GM18868 (cell line): ENCODE measurements at regions not wholly inside any gene's neighbourhood (a gene's known extent, or its start where the extent isn't known, plus 50 kb on each side); places are given as distances from the start of the nearest gene placed in this dataset.

ENCODE experiments used
- ATAC-seq: cut with Tn5 transposase; IDR thresholded peaks from one replicate; pipeline ENCODE4 v1.9.1; 2021; ENCODE audit warnings: mild to moderate bottlenecking, moderate library complexity; ENCODE audit not compliant: unreplicated experiment

DNA sequence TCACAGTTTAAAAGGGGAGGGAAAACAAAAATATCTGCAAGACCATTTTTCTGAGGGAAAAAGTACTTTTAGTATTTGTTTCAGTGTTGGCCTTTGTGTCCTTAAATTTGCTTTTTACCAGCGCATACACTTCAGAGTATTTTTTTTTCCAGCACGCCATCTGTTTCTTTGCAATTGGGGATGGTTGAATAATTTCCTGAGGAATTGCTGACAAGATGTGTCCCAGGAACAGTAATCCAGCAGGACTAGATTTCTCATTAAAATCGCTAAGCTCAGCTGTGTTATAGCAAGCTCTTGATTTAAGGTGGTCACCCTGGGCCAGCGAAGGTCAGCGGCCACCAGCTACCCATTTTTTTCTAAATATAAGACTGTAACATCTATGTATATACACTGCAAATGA, 156.9 kb upstream of the RHOBTB1 start:
- no peak for ATAC-seq

DNA sequence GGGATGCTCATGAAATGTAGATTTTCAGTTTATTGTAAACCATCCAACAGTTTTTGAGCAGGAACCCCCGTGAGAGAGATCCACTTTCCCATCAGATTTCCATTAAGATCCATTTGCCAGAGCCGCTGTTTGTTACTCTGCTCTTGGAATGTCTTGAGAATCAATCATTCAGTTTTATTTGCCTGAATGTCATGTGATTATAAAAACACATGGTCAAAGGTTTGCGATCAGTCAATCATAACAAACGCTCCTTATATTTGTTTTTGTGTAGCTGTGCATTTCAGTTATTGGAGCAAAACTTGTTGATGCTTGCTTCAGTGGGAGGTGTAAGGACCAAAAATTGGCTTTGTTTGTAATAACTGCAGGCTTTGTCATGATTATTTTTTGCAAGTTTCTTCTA, 155.8 kb upstream of the RHOBTB1 start:
- ATAC-seq = no peak

DNA sequence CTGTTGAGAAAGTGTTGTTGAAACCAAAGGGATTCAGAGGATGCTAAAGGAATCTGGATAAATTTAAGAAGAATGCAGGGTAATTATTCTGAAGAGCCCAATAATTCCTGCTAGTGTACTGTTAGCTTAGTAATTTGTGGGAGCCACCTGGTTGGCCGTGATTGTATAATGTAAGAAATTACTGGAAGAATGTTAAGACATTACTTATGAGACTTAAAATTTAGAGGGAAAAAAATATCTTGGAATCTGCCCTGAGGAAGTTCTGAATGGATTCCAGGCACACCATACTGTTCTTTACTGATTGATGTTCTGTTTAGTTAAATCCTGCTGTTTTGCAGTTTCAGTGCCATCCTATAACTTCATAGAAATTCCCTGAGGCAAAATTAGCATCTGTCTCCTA, 155.0 kb upstream of the RHOBTB1 start:
- no peak for ATAC-seq

DNA sequence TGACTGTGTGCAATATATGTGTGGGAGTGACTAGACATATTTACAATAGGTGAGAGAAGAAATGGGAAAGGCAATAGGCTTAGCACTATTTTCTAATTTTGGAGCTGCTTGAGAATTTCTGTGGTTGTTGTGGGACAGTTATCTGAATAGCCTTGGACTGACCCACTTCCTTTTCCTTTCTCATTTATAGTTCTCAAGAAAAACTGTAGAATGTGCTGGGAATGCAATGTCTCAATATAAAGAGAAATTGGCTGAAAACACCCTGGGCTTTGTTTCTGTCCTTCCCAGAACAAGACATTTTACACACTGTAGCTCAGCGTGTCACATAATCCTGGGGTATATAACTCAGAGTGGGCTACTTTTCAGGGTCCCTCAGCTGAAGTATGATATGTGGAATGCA, 153.0 kb upstream of the RHOBTB1 start:
- no peak for ATAC-seq

DNA sequence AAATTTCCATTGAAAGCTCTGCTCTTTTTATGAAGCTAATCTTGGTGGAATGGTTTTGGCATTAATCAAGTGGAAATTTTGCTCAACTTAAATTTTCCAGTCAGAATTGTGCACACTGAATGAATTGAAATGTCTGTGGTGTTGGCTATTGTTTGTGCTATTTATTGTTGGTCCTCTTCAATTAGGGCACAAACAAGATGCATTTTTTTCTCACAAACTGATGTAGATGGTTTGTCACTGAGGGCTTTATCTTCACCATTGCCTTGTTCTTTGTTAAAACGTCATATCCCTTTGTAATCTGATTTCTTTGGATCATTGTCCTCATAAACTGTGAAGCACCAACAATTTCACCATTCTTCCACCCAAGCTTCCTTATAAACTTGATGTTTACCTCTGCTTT, 152.1 kb upstream of the RHOBTB1 start:
- ATAC-seq = no peak

DNA sequence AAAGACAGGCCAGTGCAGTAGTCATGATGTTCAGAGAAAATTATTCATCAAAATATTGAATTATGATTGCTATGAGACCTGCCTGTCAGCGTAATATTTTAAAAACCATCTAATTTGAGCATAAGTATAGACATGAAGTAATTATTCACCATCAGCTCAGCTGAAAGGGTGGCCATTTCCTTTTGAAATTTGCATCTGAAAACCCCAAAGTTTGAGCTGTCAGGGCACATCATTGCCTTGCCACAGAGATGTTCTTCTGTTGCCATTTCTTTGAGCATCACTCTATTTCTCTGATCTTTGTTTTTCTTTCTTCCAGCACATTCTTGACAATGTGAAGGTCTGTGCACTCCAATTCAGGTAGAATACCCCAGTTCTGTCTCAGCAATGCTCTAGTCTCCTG, 147.5 kb upstream of the RHOBTB1 start:
- no peak for ATAC-seq

DNA sequence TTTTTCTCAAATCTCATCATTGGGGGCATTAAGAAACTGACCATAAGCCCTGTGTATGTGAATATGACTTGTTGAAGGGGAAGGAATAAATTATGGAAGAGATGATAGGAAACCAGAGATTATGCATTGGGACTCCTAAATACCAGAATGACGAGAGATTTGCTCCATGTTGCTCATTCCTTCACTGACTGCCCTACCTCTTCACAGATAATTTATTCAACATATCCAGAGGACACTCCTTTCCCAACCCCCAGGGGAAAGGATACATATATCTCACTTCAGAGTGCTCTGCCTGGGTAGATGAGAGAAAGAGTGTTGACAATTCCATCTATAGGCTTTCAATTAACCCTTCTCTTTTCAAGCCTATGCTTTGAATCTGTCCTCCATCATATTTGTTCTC, 145.3 kb upstream of the RHOBTB1 start:
- no peak for ATAC-seq

DNA sequence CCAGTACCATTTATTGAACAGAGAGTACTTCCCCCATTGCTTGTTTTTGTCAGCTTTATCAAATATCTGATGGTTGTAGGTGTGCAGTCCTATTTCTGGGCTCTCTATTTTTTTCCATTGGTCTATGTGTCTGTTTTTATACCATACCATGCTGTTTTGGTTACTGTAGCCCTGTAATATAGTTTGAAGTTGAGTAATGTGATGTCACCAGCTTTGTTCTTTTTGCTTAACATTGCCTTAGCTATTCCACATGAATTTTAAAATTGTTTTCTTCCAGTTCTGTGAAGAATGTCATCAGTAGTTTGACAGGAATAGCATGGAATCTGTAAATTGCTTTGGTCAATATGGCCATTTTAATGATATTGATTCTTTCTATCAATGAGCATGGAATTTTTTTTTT, 140.5 kb upstream of the RHOBTB1 start:
- no peak for ATAC-seq

DNA sequence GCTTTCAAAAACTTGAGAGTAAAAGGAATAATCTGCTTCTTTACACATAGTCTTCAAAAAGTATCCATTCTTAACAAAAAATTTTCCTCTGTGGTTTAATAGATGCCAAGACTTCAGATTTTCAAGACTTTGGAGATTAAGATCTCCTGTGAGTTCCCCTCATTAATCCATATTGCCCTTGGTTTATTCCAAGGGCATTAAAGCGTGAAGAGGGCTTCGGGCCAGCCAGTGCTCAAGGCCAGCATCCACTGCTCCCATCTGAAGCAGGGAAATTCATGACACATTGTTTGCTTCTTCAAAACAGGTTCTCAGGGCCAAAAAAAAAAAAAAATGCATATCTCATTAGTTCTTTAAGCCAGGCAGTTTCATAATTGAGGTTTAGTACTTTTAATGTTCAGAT, 137.3 kb upstream of the RHOBTB1 start:
- ATAC-seq = no peak

DNA sequence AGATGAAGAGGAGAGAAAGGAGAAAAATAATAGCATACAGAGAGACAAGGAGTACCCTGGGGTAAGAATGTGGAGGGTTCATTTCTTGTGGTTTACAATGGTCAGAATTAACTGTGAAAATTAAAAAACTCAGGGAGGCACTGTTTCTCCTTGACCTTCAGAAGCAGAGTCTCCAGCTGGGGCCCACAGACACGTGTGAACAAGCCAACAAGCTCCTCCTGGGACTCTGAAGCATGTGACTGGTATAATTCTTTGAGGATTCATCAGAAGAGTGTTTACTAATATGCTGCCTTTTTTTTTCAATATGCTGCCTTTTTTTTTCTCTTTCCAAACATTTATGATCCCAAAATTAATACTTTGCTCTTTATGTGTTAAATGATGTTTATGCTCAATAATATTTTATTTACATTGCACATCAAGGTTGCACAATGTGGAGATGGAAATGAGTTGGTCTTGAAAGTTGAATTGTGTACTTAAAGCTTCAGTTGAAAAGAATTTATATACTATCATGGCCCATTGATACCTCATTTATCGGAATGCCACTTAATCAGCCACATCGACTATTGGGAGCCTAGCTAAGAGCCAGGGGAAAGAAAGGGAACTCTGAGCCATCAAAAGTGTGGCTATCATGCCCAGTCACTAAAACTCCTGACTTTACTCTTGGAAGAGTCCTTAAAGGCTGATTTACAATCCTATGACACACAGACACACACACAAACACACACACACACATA, 134.7 kb upstream of the RHOBTB1 start:
- no peak for ATAC-seq

DNA sequence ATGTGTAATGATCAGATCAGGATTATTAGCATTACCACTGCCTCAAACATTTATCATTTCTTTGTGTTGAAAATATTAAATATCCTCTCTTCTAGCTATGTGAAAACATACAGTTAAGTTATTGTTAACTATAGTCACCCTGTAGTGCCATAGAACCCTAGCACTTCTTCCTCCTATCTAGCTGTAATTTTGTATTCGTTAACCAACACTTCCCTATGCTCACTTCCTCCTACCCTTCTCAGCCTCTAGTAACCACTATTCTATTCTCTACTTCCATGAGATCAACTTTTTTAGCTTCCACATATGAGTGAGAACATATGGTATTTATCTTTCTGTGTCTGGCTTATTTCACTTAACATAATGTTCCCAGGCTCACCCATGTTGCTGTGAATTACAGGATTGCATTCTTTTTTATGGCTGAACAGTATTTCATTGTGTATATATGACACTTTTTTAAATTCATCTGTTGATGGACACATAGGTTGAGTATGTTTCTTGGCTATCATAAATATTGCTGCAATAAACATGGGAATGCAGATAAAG, 132.7 kb upstream of the RHOBTB1 start:
- no peak for ATAC-seq

DNA sequence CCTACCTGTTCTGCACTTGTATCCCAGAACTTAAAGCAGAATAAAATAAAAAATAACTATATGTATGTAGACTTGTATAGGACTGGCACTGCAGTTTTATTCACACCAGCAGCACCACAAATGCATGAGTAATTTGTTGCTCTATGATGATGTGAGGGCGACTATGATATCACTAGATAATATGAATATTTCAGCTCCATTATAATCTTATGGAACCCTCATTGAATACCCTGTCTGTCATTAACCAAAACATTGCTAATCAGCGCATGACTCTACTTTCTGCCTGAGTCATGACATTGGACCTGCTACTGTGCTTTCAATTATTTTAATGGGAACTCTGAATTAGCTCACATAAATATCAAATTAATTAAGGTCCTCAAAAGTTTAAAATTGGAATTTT, 129.4 kb upstream of the RHOBTB1 start:
- no peak for ATAC-seq

DNA sequence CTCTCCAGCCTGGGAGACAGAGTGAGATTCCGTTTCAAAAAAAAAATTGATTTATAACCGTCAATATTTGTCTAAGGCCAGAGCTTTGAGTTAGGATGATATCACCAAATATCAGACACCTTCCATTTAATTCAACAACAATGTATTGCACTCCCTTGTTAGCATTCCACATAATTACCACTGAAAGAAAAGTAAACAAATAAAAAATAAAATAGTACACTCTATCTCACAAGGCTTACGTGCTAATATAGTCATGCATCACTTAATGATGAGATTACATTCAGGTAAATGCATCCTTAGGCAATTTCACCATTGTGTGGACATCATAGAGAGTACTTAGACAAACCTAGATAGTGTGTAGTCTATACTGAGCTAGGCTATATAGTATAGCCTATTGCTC, 127.6 kb upstream of the RHOBTB1 start:
- no peak for ATAC-seq

DNA sequence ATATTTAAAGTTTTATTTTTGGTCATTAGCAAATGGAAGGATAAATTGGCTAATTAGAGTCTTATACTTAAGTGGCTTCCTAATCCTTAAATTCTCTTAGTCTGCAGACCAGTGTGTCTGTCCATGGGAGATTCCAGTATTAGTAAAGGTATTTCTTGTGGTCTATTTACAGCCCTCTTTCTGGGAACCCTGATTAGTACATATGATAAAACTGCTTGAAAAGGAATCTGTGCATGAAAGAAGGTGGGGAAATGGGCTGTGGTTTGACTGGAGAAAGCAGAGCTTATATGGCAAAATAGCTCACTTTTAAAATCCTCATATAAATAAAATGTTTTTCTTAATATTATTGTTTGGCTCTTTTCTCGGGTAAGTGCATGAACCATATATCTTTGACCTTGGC, 124.5 kb upstream of the RHOBTB1 start:
- ATAC-seq = no peak

DNA sequence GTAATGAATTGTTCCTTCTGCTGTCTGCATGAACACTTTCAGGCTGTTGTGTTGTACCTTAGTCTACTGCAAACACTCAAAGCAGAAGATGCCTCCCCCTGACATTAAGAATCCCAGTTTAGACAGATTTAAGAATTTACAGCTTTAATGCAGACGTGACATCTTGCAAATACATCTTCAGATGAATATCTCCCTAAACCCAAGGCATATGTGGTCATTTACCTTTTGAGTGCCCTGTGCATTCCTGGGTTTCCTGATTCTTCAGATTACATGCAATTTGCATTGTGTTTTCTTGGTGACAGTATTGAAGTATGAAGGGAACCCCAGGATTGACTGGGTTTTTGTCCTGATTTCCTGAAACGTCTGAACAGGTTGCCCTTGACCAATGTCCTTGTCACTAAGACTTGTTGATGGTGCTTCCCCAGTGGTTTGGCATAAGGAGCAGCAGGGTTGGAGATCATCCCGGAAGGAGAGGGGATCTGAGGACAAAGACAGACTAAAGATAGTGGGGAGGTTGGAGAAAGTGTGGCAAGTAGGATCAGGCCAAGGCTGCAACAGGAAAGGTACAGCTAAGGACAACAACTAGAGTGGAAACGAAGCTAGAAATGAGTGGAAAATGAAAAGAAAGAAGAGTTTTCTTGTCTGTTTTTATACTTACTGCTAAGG, 123.8 kb upstream of the RHOBTB1 start:
- ATAC-seq = no peak

DNA sequence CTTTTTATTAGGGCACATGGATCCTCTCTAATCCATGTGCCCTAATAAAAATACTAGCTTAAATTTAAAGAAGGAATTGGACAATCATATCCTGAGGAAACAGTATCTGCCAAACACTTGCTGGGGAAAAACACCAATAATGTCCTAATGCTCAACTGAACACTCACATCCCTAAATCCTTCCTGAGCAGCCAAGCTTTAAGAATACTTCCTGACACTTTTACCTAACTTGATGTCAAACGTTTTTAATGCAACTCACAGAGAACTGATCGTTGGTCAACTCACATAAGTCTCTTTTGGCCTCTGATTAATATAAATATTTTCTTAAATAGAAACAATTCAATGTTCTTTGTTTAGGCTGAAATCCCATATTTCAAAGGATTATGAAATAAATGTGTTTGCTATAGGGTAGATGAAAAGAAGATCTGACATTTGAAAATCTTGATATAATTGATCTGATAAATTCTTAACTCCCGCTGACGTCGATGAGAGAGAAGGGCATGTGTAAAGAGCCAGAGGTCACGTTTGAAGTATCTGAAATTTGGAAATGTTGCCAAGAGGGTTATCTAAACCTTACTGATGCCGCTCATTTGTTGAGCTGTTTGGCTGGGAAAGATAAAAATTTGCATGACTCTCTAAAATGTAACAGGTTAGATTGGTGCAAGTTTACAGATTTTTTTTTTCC, 122.8 kb upstream of the RHOBTB1 start:
- ATAC-seq = no peak

DNA sequence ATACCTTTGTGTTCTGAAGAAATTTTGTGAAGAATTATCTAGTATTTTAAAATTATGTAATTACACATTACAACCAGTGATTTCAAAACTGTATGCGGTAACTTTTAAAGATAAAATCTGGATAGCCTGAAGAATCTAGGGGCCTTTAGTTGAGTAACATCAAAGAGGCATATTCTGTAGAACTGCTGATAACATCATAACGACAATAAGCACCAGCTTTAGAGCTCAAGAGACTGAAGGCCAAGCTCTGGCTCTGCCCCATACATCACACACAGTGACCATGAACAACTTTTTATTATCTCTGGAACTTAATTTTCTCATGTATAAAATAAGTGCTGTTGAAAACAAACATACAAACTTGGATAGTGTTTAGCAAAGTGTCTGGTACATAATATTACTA, 121.1 kb upstream of the RHOBTB1 start:
- ATAC-seq = no peak

DNA sequence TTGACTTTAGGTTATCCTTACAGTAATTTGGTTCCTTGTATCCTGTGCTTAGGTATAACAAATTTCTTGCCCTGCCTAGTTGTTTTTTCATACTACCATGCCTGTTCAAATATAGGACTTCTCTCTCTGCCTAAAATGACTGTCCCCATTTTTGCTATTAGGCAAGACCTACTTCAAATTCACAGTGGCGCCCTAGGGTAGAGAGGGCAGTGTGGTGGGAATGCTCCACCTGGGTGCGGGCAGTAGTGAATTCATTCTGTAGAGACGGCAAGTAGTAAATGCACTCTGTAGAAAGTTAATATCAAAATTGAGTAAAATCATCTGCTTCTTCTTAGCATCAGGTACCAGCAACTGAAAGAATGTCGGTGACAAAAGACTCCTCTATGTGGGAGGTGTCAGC, 120.4 kb upstream of the RHOBTB1 start:
- ATAC-seq = no peak

DNA sequence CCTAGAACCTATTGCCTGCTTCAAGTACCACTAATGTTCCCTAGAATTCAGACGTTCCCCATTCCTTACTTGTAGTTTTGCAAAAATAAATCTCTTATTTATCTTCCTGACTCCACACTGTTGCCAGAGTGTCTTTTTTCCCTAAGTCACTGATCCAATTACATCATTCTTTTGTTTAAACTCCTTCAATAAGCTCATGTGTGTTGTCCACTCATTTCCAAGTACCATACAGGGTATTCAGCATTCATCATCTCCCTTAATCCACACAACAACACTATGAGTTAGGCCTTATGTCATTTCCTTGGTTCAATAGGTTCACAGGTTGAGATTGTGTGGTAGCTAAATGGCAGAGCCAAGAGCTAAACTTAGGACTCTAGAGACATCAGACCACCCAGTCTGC, 119.9 kb upstream of the RHOBTB1 start:
- no peak for ATAC-seq

DNA sequence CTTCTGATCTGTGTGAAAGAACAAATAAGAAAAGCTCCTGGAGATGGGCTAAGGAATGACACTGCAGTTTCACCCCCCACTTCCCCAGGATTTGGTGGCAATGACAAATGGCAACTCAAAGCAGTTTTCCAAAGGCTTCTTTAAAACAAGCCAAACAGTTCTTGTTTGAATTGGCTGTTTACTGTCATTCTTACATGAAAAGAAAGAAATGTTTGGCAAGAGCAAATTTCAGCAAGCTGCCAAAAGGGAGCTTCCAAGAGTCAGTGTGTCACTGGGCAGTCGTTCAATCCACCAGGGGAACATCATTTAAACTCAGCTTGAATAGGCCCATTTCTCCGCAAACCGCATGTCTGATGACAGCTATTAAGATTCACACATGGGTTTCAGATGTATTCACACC, 119.0 kb upstream of the RHOBTB1 start:
- no peak for ATAC-seq

DNA sequence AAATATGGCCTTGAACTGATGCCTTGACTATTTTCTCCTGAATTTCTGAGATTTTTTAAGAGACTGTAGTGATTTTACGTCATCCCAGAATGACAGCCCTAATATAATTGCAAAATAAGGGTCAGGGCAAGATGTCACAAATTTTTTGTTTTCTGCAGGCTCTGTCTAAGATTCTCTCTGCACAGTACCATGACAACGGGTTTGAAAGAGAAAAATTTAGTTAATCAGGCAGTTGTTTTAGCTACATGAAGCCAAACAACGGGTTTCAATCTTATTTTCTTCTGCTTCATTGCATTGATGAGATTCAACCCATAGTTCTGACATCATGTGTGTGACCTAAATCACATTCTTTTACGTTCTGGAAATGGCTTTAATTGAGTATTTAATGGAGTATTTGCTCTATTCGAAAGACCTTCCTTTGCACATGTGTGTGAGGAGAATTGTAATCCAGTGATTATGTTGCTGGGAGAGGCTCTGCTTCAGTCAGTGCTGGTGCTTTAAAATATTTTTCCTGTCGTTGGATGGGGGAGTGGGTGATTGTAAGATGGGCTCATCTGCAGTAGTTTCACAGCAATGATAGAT, 118.0 kb upstream of the RHOBTB1 start:
- ATAC-seq = no peak

DNA sequence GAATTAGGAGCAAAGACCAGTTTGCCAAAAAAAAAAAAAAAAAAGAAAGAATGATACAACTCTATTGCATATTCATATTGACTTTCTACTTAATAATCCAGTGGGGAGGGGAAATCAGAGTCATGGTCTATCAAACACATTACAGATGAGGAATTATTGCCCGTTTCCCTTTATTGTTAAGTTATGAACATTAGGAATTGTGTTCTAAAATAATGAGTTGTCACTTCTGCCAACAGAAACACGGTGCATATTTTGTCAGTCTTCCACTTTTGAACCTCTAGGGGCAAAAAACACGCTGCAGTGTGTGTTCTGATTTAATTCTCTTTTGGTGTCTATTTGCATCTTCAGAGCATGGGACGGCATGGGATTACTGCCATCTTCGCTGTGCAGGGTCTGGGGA, 115.7 kb upstream of the RHOBTB1 start:
- no peak for ATAC-seq
